K562 (cell line): ENCODE measurements at regions not wholly inside any gene's neighbourhood (a gene's known extent, or its start where the extent isn't known, plus 50 kb on each side); places are given as distances from the start of the nearest gene placed in this dataset.

Source experiments
- ATAC-seq: fragments of 200-7000 bp; cut with Tn5 transposase; 3 replicates; pipeline ENCODE4 v1.9.1; 2020; ENCODE audit warnings: moderate library complexity
- BruUV-seq: library from RNA; stranded (reverse); fragments of 400-500 nt; replicated peaks from 2 replicates; lab custom pipeline; 2021; lab: Mats Ljungman, UMichigan
- CTCF ChIA-PET: fragments of 300-600 bp; formaldehyde crosslinking; extraction: SDS; loops from one replicate; lab custom pipeline; 2021; ENCODE audit warnings: low intra/inter-chr PET ratio; lab: Yijun Ruan, JAX
- POLR2A ChIA-PET: fragments of 300-600, 350-650 bp; sonication (Branson Sonifier 250); formaldehyde crosslinking; extraction: SDS; loops from one replicate; lab custom pipeline; 2021; ENCODE audit warnings: antibody characterized with exemption, inconsistent platforms; lab: Yijun Ruan, JAX
- DNase-seq, 4 experiments: peaks; one replicate each; pipeline versions ENCODE4 v3.0.0 to v3.0.0-alpha.2; 2011 to 2018; ENCODE audit warnings: low spot score in 3 of 4, mixed read lengths in 3 of 4; ENCODE audit errors: extremely low read depth in 1 of 4
- FAIRE-seq: peaks from 2 replicates; lab custom pipeline; 2011; peaks lifted over from hg19 to GRCh38; lab: Jason Lieb, UNC
- H2AFZ ChIP-seq: 2 replicates; pipeline ENCODE4 v1.6.0; 2011; ENCODE audit warnings: low read depth, low read length, control low read depth, inconsistent platforms
- H3K27ac ChIP-seq: fragments of 200-600 bp; 3 replicates; pipeline ENCODE4 v1.8.0; 2011; ENCODE audit warnings: low read depth, mild to moderate bottlenecking, control low read depth, inconsistent platforms, low read length, moderate library complexity, mixed read lengths; ENCODE audit errors: extremely low read depth
- H3K27me3 ChIP-seq, 2 experiments: fragments of 300-600 bp in 1 of 2; 2 replicates in 1 of 2; 3 replicates in 1 of 2; pipeline versions ENCODE4 v1.6.0 to v1.8.0; 2011; ENCODE audit warnings: inconsistent platforms in 2 of 2, low read length in 2 of 2, mild to moderate bottlenecking in 1 of 2, mixed read lengths in 1 of 2, moderate library complexity in 1 of 2; ENCODE audit not compliant: control insufficient read depth in 2 of 2, insufficient read depth in 2 of 2
- H3K36me3 ChIP-seq: fragments of 300-600 bp; 3 replicates; pipeline ENCODE4 v1.8.0; 2011; ENCODE audit warnings: mild to moderate bottlenecking, low read length, inconsistent platforms; ENCODE audit not compliant: control insufficient read depth, insufficient read depth
- H3K4me1 ChIP-seq, 2 experiments: fragments of 200-600 bp in 1 of 2; replicated peaks in 1 of 2; 2 replicates in 1 of 2; 3 replicates in 1 of 2; pipeline versions ENCODE4 v1.5.1 to v1.8.0; 2011; ENCODE audit warnings: inconsistent platforms in 2 of 2, low read length in 2 of 2, mild to moderate bottlenecking in 1 of 2, mixed read lengths in 1 of 2, moderate library complexity in 1 of 2; ENCODE audit not compliant: control insufficient read depth in 2 of 2, insufficient read depth in 2 of 2
- H3K4me2 ChIP-seq: 2 replicates; pipeline ENCODE4 v1.6.1; 2011; ENCODE audit warnings: low read length, control low read depth, inconsistent platforms, mixed read lengths; ENCODE audit not compliant: insufficient read depth
- H3K4me3 ChIP-seq: fragments of 200-600 bp; sonication (generic), shearing (Covaris generic); 2 replicates; pipeline ENCODE4 v1.5.1; 2016; ENCODE audit warnings: control low read depth, inconsistent platforms
- H3K79me2 ChIP-seq: fragments of 200-600 bp; 3 replicates; pipeline ENCODE4 v1.8.0; 2011; ENCODE audit warnings: low read length, inconsistent platforms; ENCODE audit not compliant: control insufficient read depth, insufficient read depth
- H3K9ac ChIP-seq, 2 experiments: 2 replicates each; pipeline versions ENCODE4 v1.6.0 to v1.6.1; 2011; ENCODE audit warnings: low read depth in 2 of 2, low read length in 2 of 2, control low read depth in 1 of 2, inconsistent platforms in 1 of 2, mild to moderate bottlenecking in 1 of 2, mixed read lengths in 1 of 2; ENCODE audit not compliant: insufficient read depth in 1 of 2
- H3K9me1 ChIP-seq: one replicate; pipeline ENCODE4 v1.6.0; 2011; ENCODE audit warnings: inconsistent platforms, mild to moderate bottlenecking, low read length, moderate library complexity; ENCODE audit not compliant: control insufficient read depth, insufficient read depth
- H3K9me3 ChIP-seq: replicated peaks from 2 replicates; pipeline ENCODE4 v1.5.1; 2011; ENCODE audit warnings: low read depth, low read length, inconsistent platforms; ENCODE audit not compliant: control insufficient read depth, insufficient read depth
- H4K20me1 ChIP-seq: replicated peaks from 2 replicates; pipeline ENCODE4 v1.6.1; 2011; ENCODE audit warnings: low read length, inconsistent platforms, mixed read lengths; ENCODE audit not compliant: control insufficient read depth, insufficient read depth
- SNRNP70 ChIP-seq: fragments of 200-400 bp; formaldehyde crosslinking; optimal IDR thresholded peaks from 2 replicates; pipeline ENCODE3; 2017; ENCODE audit warnings: low read depth, low read length
- ZNF785 ChIP-seq: fragments of 250-450 bp; sonication (Bioruptor Pico); IDR thresholded peaks from 2 replicates; pipeline ENCODE4 v1.4.0; 2020; ENCODE audit warnings: mild to moderate bottlenecking
- WGBS: fragments of 100-300 bp; shearing (Covaris generic); methylation state at CpG from one replicate; pipeline ENCODE4 v1.1.6; 2016; ENCODE audit warnings: low coverage, mixed read lengths; ENCODE audit not compliant: insufficient coverage; ENCODE audit errors: missing lambda C conversion rate; 5-methylcytosine and 5-hydroxymethylcytosine counted together
- in situ Hi-C: fragments of 300-500 bp; cut with MboI; formaldehyde crosslinking; loops from 4 replicates; pipeline ENCODE4 v1.15.0; 2018; ENCODE audit warnings: inconsistent platforms, mixed read lengths
- intact Hi-C: fragments of 100-400 bp; cut with micrococcal nuclease; formaldehyde crosslinking; loops from 2 replicates; pipeline ENCODE4 v1.14.2; 2022
- TF ChIP-seq, protein P1 (sequence below): sonication (generic); formaldehyde crosslinking; IDR thresholded peaks from 2 replicates; pipeline ENCODE4 v1.8.1; 2023; ENCODE audit warnings: mild to moderate bottlenecking, missing genetic modification reagents

DNA sequence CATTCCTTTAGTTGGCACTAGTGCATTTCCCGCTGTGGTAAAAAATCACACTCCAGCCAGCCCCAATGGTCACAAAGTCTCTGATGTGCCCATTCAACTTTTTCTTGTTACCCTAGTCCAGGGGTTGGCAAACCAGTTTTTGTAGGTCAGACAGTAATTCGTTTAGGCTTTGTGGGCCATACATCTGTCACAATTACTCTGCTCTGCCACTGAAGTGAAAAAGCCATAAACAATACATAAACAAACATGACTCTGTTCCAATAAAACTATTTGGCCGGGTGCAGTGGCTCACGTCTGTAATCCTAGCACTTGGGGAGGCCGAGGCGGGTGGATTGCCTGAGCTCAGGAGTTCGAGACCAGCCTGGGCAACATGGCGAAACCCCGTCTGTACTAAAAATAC, 78.5 kb downstream of the POLR2M start (continued):
- no peak for TF ChIP-seq ZNF785 (CRISPR knock-in tag)
- no peak for TF ChIP-seq SNRNP70

DNA sequence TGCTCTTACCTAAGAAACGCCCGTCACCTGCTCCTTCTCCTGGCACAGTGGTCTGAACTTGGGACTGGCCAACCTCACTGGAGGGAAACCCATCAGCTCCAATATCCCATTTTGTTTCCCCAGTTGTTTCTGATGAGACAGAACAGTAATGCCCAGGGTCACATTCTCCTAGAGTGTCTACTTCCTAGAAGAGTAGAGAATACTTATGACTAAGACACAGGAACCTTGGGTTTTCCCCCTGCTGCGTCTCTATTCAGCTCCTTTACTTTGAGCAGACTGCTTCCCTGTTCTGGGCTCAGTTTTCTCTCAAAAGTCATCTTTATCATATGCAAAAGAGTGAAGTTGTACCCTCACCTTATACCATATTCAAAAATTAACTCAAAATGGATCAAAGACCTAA, 79.4 kb downstream of the POLR2M start:
- TF ChIP-seq, protein P1, sequence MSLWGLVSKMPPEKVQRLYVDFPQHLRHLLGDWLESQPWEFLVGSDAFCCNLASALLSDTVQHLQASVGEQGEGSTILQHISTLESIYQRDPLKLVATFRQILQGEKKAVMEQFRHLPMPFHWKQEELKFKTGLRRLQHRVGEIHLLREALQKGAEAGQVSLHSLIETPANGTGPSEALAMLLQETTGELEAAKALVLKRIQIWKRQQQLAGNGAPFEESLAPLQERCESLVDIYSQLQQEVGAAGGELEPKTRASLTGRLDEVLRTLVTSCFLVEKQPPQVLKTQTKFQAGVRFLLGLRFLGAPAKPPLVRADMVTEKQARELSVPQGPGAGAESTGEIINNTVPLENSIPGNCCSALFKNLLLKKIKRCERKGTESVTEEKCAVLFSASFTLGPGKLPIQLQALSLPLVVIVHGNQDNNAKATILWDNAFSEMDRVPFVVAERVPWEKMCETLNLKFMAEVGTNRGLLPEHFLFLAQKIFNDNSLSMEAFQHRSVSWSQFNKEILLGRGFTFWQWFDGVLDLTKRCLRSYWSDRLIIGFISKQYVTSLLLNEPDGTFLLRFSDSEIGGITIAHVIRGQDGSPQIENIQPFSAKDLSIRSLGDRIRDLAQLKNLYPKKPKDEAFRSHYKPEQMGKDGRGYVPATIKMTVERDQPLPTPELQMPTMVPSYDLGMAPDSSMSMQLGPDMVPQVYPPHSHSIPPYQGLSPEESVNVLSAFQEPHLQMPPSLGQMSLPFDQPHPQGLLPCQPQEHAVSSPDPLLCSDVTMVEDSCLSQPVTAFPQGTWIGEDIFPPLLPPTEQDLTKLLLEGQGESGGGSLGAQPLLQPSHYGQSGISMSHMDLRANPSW = no peak
- intact Hi-C loops = no loop called here
- Histone ChIP-seq H3K4me3 (no peak overlapping the region), H3K9ac (no peak overlapping the region), H3K4me1 (no peaks in the 10 kb centered on the region), H2AFZ (no peak overlapping the region), H4K20me1 (no peaks in the 10 kb centered on the region), H3K79me2 (no peaks in the 10 kb centered on the region), H3K9me3 (no peaks in the 10 kb centered on the region), H3K9me1 (no peaks in the 10 kb centered on the region), H3K27me3 (peaks cover 40 to 54% of the 10 kb centered on the region in 2 experiments), H3K36me3 (no peaks in the 10 kb centered on the region), H3K4me2 (no peak overlapping the region), H3K27ac (no peak overlapping the region)
- DNase-seq (no peak), FAIRE-seq (no peak), ATAC-seq (no peak)
- WGBS = 0% methylated on average over 3 of the region's 3 CpGs
- no TSS peak for BruUV-seq
- POLR2A ChIA-PET = no interaction called here
- CTCF ChIA-PET = no interaction called here
- in situ Hi-C loops = no loop called here
